GM12878 (cell line): ENCODE measurements at regions not wholly inside any gene's neighbourhood (a gene's known extent, or its start where the extent isn't known, plus 50 kb on each side); places are given as distances from the start of the nearest gene placed in this dataset.

ENCODE experiments used
- ATAC-seq: fragments of 200-7000 bp; cut with Tn5 transposase; 3 replicates; pipeline ENCODE4 v1.9.1; 2020; ENCODE audit warnings: mild to moderate bottlenecking, moderate library complexity
- BruUV-seq: library from RNA; stranded (reverse); fragments of 400-500 nt; replicated peaks from 2 replicates; lab custom pipeline; 2021; lab: Mats Ljungman, UMichigan
- CTCF ChIA-PET: fragments of 300-600 bp; sonication (Branson Sonifier 250); formaldehyde crosslinking; extraction: SDS; loops from one replicate; lab custom pipeline; 2021; ENCODE audit warnings: inconsistent platforms; lab: Yijun Ruan, JAX
- POLR2A ChIA-PET: fragments of 350-600 bp; formaldehyde crosslinking; extraction: SDS; loops from one replicate; lab custom pipeline; 2021; ENCODE audit warnings: inconsistent platforms; lab: Charles Lee
- RAD21 ChIA-PET: fragments of 300-600 bp; sonication (Branson Sonifier 250); formaldehyde crosslinking; loops from one replicate; lab custom pipeline; 2023; ENCODE audit warnings: antibody characterized with exemption; ENCODE audit not compliant: unreplicated experiment; lab: Charles Lee
- SMC1A ChIA-PET: fragments of 300-600 bp; sonication (Branson Sonifier 250); formaldehyde crosslinking; loops from one replicate; lab custom pipeline; 2023; ENCODE audit not compliant: unreplicated experiment, uncharacterized antibody; lab: Charles Lee
- DNase-seq: peaks from one replicate; pipeline ENCODE4 v3.0.0-alpha.2; 2011; ENCODE audit warnings: low read depth, low spot score
- FAIRE-seq: peaks from 3 replicates; lab custom pipeline; 2011; peaks lifted over from hg19 to GRCh38; lab: Jason Lieb, UNC
- H2AFZ ChIP-seq: 2 replicates; pipeline ENCODE4 v1.6.0; 2011; ENCODE audit warnings: low read depth, low read length, control low read depth; ENCODE audit not compliant: control insufficient read depth
- H3K27ac ChIP-seq: 2 replicates; pipeline ENCODE4 v1.5.1; 2011; ENCODE audit warnings: control low read depth; ENCODE audit not compliant: control insufficient read depth, insufficient read depth
- H3K27me3 ChIP-seq, 2 experiments: replicated peaks in 1 of 2; 2 replicates each; pipeline versions ENCODE4 v1.6.0 to v1.6.1; 2011; ENCODE audit warnings: low read length in 1 of 2; ENCODE audit not compliant: control insufficient read depth in 2 of 2, insufficient read depth in 2 of 2
- H3K36me3 ChIP-seq, 2 experiments: 2 replicates each; pipeline ENCODE4 v1.5.1; 2011; ENCODE audit warnings: low read length in 1 of 2; ENCODE audit not compliant: control insufficient read depth in 2 of 2, insufficient read depth in 2 of 2
- H3K4me1 ChIP-seq: 2 replicates; pipeline ENCODE4 v1.6.1; 2011; ENCODE audit warnings: mild to moderate bottlenecking, low read length, moderate library complexity, mixed read lengths; ENCODE audit not compliant: control insufficient read depth, insufficient read depth
- H3K4me2 ChIP-seq: 2 replicates; pipeline ENCODE4 v1.6.0; 2011; ENCODE audit warnings: control low read depth; ENCODE audit not compliant: control insufficient read depth, insufficient read depth
- H3K4me3 ChIP-seq: fragments of 200-600 bp; sonication (generic); 2 replicates; pipeline ENCODE4 v1.5.1; 2016
- H3K79me2 ChIP-seq: 2 replicates; pipeline ENCODE4 v1.6.0; 2011; ENCODE audit warnings: low read length; ENCODE audit not compliant: control insufficient read depth, insufficient read depth
- H3K9ac ChIP-seq: 2 replicates; pipeline ENCODE4 v1.8.0; 2011; ENCODE audit warnings: low read length, control low read depth, mixed read lengths; ENCODE audit not compliant: control insufficient read depth, insufficient read depth
- H3K9me3 ChIP-seq: replicated peaks from 3 replicates; pipeline ENCODE4 v1.5.1; 2011; ENCODE audit warnings: mild to moderate bottlenecking, low read length; ENCODE audit not compliant: control insufficient read depth, insufficient read depth
- H4K20me1 ChIP-seq: 2 replicates; pipeline ENCODE4 v1.6.0; 2011; ENCODE audit not compliant: control insufficient read depth, insufficient read depth
- CHD2 ChIP-seq: IDR thresholded peaks from 2 replicates; pipeline ENCODE4 v1.6.1; 2011; ENCODE audit warnings: low read depth, low read length, improper control_type of control experiment, borderline replicate concordance
- MTA2 ChIP-seq: fragments of 450-650 bp; IDR thresholded peaks from 2 replicates; pipeline ENCODE4 v1.6.1; 2016; ENCODE audit warnings: low read depth, mild to moderate bottlenecking, moderate library complexity
- NFIC ChIP-seq: IDR thresholded peaks from 2 replicates; pipeline ENCODE4 v1.6.1; 2012; ENCODE audit warnings: low read depth, mild to moderate bottlenecking, inconsistent platforms, low read length, moderate library complexity
- NFYA ChIP-seq: IDR thresholded peaks from 2 replicates; pipeline ENCODE4 v1.6.1; 2011; ENCODE audit warnings: low read depth, mild to moderate bottlenecking, low read length, improper control_type of control experiment, borderline replicate concordance
- SIN3A ChIP-seq: IDR thresholded peaks from 2 replicates; pipeline ENCODE4 v1.6.1; 2012; ENCODE audit warnings: low read depth, low read length, improper control_type of control experiment
- STAT1 ChIP-seq: fragments of 450-650 bp; conservative IDR thresholded peaks from 2 replicates; pipeline ENCODE4 v1.6.1; 2014; ENCODE audit warnings: antibody characterized with exemption, mild to moderate bottlenecking
- ZBED1 ChIP-seq: IDR thresholded peaks from 2 replicates; pipeline ENCODE4 v1.6.1; 2016; ENCODE audit warnings: borderline replicate concordance
- WGBS: methylation state at CpG from one replicate; pipeline ENCODE4 v1.1.6; 2016; ENCODE audit warnings: low lambda C conversion rate; ENCODE audit not compliant: insufficient replicate concordance, insufficient coverage; ENCODE audit errors: missing lambda C conversion rate; 5-methylcytosine and 5-hydroxymethylcytosine counted together
- in situ Hi-C: fragments of 300-500 bp; cut with MboI; formaldehyde crosslinking; loops from 9 replicates; pipeline ENCODE4 v1.14.3; 2018; ENCODE audit warnings: mixed read lengths
- intact Hi-C: fragments of 100-400 bp; cut with micrococcal nuclease; formaldehyde crosslinking; loops from one replicate; pipeline ENCODE4 v1.14.2; 2022; ENCODE audit not compliant: unreplicated experiment
- TF ChIP-seq, protein P1 (sequence below): fragments of 150-350 bp; IDR thresholded peaks from 2 replicates; pipeline ENCODE4 v1.6.1; 2014; ENCODE audit warnings: mild to moderate bottlenecking, low read depth, low read length
- TF ChIP-seq, protein P2 (sequence below): fragments of 450-650 bp; conservative IDR thresholded peaks from 2 replicates; pipeline ENCODE4 v1.6.1; 2017; ENCODE audit warnings: mild to moderate bottlenecking, moderate library complexity
- TF ChIP-seq, protein P3 (sequence below): fragments of 450-650 bp; IDR thresholded peaks from 2 replicates; pipeline ENCODE4 v1.6.1; 2017; ENCODE audit warnings: antibody characterized with exemption, mild to moderate bottlenecking, moderate library complexity

DNA sequence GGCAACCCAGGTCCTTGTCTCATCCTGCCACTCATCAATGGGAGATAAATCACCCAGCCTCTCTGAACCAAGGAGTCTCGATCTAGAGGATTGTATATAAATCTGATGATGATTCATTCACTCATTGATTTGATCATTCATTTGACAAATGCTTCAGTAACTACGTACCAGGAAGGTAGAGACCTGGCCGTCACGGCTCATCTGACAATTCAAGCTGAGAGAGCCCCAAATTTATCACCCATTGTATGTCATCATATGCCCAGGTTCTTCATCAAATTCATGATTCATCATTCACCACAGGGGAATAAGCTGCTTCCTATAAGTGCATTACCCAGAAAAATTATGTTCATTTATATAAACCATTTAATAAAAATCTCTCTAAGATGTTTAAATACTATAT is 116.9 kb downstream of the FAM161A start:
- SMC1A ChIA-PET: no interaction called here

DNA sequence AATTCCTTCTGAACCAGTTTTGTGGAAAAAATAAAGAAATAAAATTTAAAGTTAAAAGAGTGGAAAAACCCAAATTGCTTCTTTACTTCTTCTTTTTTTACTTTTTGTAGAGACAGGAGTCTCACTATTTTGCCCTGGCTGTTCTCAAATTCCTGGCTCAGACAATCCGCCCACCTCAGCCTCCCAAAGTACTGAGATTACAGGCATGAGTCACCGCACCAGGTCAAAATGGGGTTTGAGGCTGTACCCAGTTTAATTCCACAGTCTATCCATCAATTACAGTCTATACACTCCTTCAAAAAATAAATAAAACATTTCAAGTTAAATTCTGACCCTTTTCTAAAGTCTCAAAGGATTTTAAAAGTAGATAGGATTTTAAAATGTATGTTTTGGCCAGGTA is 120.3 kb downstream of the FAM161A start:
- 100% methylated on average over 2 of the region's 2 CpGs for WGBS
- TF ChIP-seq, protein P1, sequence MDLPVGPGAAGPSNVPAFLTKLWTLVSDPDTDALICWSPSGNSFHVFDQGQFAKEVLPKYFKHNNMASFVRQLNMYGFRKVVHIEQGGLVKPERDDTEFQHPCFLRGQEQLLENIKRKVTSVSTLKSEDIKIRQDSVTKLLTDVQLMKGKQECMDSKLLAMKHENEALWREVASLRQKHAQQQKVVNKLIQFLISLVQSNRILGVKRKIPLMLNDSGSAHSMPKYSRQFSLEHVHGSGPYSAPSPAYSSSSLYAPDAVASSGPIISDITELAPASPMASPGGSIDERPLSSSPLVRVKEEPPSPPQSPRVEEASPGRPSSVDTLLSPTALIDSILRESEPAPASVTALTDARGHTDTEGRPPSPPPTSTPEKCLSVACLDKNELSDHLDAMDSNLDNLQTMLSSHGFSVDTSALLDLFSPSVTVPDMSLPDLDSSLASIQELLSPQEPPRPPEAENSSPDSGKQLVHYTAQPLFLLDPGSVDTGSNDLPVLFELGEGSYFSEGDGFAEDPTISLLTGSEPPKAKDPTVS: no peak
- TF ChIP-seq ZBED1 (no peak), NFIC (no peak), STAT1 (no peak), CHD2 (no peak)
- TF ChIP-seq, protein P2, sequence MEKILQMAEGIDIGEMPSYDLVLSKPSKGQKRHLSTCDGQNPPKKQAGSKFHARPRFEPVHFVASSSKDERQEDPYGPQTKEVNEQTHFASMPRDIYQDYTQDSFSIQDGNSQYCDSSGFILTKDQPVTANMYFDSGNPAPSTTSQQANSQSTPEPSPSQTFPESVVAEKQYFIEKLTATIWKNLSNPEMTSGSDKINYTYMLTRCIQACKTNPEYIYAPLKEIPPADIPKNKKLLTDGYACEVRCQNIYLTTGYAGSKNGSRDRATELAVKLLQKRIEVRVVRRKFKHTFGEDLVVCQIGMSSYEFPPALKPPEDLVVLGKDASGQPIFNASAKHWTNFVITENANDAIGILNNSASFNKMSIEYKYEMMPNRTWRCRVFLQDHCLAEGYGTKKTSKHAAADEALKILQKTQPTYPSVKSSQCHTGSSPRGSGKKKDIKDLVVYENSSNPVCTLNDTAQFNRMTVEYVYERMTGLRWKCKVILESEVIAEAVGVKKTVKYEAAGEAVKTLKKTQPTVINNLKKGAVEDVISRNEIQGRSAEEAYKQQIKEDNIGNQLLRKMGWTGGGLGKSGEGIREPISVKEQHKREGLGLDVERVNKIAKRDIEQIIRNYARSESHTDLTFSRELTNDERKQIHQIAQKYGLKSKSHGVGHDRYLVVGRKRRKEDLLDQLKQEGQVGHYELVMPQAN: no peak
- TF ChIP-seq, protein P3, sequence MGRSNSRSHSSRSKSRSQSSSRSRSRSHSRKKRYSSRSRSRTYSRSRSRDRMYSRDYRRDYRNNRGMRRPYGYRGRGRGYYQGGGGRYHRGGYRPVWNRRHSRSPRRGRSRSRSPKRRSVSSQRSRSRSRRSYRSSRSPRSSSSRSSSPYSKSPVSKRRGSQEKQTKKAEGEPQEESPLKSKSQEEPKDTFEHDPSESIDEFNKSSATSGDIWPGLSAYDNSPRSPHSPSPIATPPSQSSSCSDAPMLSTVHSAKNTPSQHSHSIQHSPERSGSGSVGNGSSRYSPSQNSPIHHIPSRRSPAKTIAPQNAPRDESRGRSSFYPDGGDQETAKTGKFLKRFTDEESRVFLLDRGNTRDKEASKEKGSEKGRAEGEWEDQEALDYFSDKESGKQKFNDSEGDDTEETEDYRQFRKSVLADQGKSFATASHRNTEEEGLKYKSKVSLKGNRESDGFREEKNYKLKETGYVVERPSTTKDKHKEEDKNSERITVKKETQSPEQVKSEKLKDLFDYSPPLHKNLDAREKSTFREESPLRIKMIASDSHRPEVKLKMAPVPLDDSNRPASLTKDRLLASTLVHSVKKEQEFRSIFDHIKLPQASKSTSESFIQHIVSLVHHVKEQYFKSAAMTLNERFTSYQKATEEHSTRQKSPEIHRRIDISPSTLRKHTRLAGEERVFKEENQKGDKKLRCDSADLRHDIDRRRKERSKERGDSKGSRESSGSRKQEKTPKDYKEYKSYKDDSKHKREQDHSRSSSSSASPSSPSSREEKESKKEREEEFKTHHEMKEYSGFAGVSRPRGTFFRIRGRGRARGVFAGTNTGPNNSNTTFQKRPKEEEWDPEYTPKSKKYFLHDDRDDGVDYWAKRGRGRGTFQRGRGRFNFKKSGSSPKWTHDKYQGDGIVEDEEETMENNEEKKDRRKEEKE: no peak

More for the DNA sequence above, 116.9 kb downstream of the FAM161A start:
- no peak for DNase-seq
- intact Hi-C loops (no loop called here), in situ Hi-C loops (no loop called here)
- RAD21 ChIA-PET: no interaction called here
- ATAC-seq: no peak
- Histone ChIP-seq H3K4me2 (no peak overlapping the region), H3K27me3 (no peaks in the 10 kb centered on the region; a peak in 1 of 4 replicates), H3K4me3 (no peak overlapping the region), H3K79me2 (no peaks in the 10 kb centered on the region), H3K36me3 (no peaks in the 10 kb centered on the region), H3K9me3 (no peaks in the 10 kb centered on the region), H3K27ac (no peak overlapping the region), H2AFZ (no peak overlapping the region), H3K4me1 (no peaks in the 10 kb centered on the region), H4K20me1 (no peaks in the 10 kb centered on the region), H3K9ac (no peak overlapping the region)
- FAIRE-seq: no peak
- POLR2A ChIA-PET: no interaction called here
- WGBS: 65% methylated on average over 4 of the region's 4 CpGs
- TF ChIP-seq MTA2 (no peak), SIN3A (no peak), NFYA (no peak)
- BruUV-seq: no TSS peak
- CTCF ChIA-PET: no interaction called here

More for the DNA sequence above, 120.3 kb downstream of the FAM161A start:
- ATAC-seq (no peak), DNase-seq (no peak), FAIRE-seq (no peak)
- Histone ChIP-seq H3K4me1 (no peaks in the 10 kb centered on the region), H3K9ac (no peak overlapping the region), H3K79me2 (no peaks in the 10 kb centered on the region), H2AFZ (no peak overlapping the region), H3K4me2 (no peak overlapping the region), H3K27ac (no peak overlapping the region), H3K9me3 (no peaks in the 10 kb centered on the region), H3K27me3 (no peaks in the 10 kb centered on the region; a peak in 1 of 4 replicates), H3K4me3 (no peak overlapping the region), H4K20me1 (no peaks in the 10 kb centered on the region), H3K36me3 (no peaks in the 10 kb centered on the region)
- ChIA-PET RAD21 (interaction anchor here (0.7 kb wide), 1 partner anchor 307 kb away, joined by 4 read pairs; no protein-coding TSS in a partner anchor), CTCF (interaction anchor here (1.2 kb wide), 1 partner anchor 74 kb away, joined by 3 read pairs; no protein-coding TSS in a partner anchor), SMC1A (no interaction called here), POLR2A (no interaction called here)
- intact Hi-C loops (no loop called here), in situ Hi-C loops (no loop called here)
- BruUV-seq: no TSS peak
